ENCODE measurements at regions not wholly inside any gene's neighbourhood (a gene's known extent, or its start where the extent isn't known, plus 50 kb on each side); places are given as distances from the start of the nearest gene placed in this dataset.

- RAD21 ChIA-PET (ENCODE audit: low non-redundant PET in 1 of 2, low total read pairs in 2 of 2, uncharacterized antibody in 2 of 2, unreplicated experiment in 2 of 2) = no interaction called here
- Histone ChIP-seq H3K27me3 (ENCODE audit: insufficient read depth, low read length) (no peaks in the 10 kb centered on the region), H3K36me3 (ENCODE audit: control insufficient read depth in 1 of 2, insufficient read depth in 2 of 2, low read length in 2 of 2) (no peaks in the 10 kb centered on the region), H3K4me1 (ENCODE audit: control insufficient read depth in 1 of 2, insufficient read depth in 2 of 2, low read length in 2 of 2) (no peaks in the 10 kb centered on the region), H3K27ac (ENCODE audit: low read depth, low read length) (no peak overlapping the region), H4K20me1 (ENCODE audit: insufficient read depth) (no peaks in the 10 kb centered on the region), H3K9ac (ENCODE audit: low read length) (no peak overlapping the region), H2AFZ (ENCODE audit: low read depth, low read length, poor library complexity, severe bottlenecking) (no peak overlapping the region), H3K4me3 (replicated peaks in 1 of 2; ENCODE audit: low read depth in 1 of 2, low read length in 2 of 2) (no peak overlapping the region), H3K9me3 (ENCODE audit: control insufficient read depth in 1 of 2, insufficient read depth in 1 of 2, low read depth in 1 of 2, low read length in 2 of 2) (no peaks in the 10 kb centered on the region), H3K4me2 (ENCODE audit: low read length) (no peak overlapping the region), H3K79me2 (ENCODE audit: insufficient read depth, low read length) (no peaks in the 10 kb centered on the region), H3K9me2 (ENCODE audit: insufficient read depth) (no peaks in the 10 kb centered on the region)
- no peak for DNase-seq (ENCODE audit: low read depth, low spot score)
- BruUV-seq (replicated peaks) = no TSS peak
- intact Hi-C loops (cut with micrococcal nuclease) = no loop called here
- POLR2A ChIA-PET = no interaction called here
- ATAC-seq = no peak
- CTCF ChIA-PET = no interaction called here
- TF ChIP-seq JUND (IDR thresholded peaks at IDR 0.05) (no peak), ELF1 (IDR thresholded peaks at IDR 0.05; ENCODE audit: borderline replicate concordance, low read depth) (no peak), ZFX (IDR thresholded peaks at IDR 0.05) (no peak), SRF (IDR thresholded peaks at IDR 0.05; ENCODE audit: low read depth) (no peak), EZH2phosphoT487 (IDR thresholded peaks at IDR 0.05; ENCODE audit: borderline replicate concordance) (no peak), POLR2A (IDR thresholded peaks at IDR 0.05; ENCODE audit: borderline replicate concordance, extremely low read depth, insufficient read depth, insufficient read length) (no peak), SP1 (IDR thresholded peaks at IDR 0.05; ENCODE audit: low read depth) (no peak), ATF3 (IDR thresholded peaks at IDR 0.05) (no peak), TCF7L2 (IDR thresholded peaks at IDR 0.05; ENCODE audit: borderline replicate concordance, extremely low read depth, insufficient read depth, insufficient read length) (no peak), ZNF274 (IDR thresholded peaks at IDR 0.05; ENCODE audit: low read depth, low read length) (no peak), RAD21 (IDR thresholded peaks at IDR 0.05; ENCODE audit: low read depth) (no peak), SIN3A (IDR thresholded peaks at IDR 0.05; ENCODE audit: low read depth) (no peak), POLR2AphosphoS5 (IDR thresholded peaks at IDR 0.05; ENCODE audit: low read depth, low read length) (no peak), CEBPB (IDR thresholded peaks at IDR 0.05; ENCODE audit: low read depth) (no peak), EGR1 (IDR thresholded peaks at IDR 0.05; ENCODE audit: low read depth) (no peak), YY1 (IDR thresholded peaks at IDR 0.05; ENCODE audit: extremely low read depth, insufficient replicate concordance, low read depth, low read length) (no peak)
- TF ChIP-seq, protein P1, sequence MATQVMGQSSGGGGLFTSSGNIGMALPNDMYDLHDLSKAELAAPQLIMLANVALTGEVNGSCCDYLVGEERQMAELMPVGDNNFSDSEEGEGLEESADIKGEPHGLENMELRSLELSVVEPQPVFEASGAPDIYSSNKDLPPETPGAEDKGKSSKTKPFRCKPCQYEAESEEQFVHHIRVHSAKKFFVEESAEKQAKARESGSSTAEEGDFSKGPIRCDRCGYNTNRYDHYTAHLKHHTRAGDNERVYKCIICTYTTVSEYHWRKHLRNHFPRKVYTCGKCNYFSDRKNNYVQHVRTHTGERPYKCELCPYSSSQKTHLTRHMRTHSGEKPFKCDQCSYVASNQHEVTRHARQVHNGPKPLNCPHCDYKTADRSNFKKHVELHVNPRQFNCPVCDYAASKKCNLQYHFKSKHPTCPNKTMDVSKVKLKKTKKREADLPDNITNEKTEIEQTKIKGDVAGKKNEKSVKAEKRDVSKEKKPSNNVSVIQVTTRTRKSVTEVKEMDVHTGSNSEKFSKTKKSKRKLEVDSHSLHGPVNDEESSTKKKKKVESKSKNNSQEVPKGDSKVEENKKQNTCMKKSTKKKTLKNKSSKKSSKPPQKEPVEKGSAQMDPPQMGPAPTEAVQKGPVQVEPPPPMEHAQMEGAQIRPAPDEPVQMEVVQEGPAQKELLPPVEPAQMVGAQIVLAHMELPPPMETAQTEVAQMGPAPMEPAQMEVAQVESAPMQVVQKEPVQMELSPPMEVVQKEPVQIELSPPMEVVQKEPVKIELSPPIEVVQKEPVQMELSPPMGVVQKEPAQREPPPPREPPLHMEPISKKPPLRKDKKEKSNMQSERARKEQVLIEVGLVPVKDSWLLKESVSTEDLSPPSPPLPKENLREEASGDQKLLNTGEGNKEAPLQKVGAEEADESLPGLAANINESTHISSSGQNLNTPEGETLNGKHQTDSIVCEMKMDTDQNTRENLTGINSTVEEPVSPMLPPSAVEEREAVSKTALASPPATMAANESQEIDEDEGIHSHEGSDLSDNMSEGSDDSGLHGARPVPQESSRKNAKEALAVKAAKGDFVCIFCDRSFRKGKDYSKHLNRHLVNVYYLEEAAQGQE (IDR thresholded peaks at IDR 0.05; ENCODE audit: low read depth) = no peak
- TF ChIP-seq, protein P2, sequence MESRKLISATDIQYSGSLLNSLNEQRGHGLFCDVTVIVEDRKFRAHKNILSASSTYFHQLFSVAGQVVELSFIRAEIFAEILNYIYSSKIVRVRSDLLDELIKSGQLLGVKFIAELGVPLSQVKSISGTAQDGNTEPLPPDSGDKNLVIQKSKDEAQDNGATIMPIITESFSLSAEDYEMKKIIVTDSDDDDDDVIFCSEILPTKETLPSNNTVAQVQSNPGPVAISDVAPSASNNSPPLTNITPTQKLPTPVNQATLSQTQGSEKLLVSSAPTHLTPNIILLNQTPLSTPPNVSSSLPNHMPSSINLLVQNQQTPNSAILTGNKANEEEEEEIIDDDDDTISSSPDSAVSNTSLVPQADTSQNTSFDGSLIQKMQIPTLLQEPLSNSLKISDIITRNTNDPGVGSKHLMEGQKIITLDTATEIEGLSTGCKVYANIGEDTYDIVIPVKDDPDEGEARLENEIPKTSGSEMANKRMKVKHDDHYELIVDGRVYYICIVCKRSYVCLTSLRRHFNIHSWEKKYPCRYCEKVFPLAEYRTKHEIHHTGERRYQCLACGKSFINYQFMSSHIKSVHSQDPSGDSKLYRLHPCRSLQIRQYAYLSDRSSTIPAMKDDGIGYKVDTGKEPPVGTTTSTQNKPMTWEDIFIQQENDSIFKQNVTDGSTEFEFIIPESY (IDR thresholded peaks at IDR 0.05; ENCODE audit: extremely low read depth, insufficient replicate concordance, low read length) = no peak
These were observed 333.4 kb upstream of the TEX13C start for GRCh38 chrX:124986284-124986683.

Data from HCT116 (cell line).